ENCODE measurements at regions not wholly inside any gene's neighbourhood (a gene's known extent, or its start where the extent isn't known, plus 50 kb on each side); places are given as distances from the start of the nearest gene placed in this dataset.
"Not testable (repeated sequence)": the region's sequence is repeated elsewhere in the genome, so short reads cannot be mapped to it uniquely, and the experiment has no call there.

DNA sequence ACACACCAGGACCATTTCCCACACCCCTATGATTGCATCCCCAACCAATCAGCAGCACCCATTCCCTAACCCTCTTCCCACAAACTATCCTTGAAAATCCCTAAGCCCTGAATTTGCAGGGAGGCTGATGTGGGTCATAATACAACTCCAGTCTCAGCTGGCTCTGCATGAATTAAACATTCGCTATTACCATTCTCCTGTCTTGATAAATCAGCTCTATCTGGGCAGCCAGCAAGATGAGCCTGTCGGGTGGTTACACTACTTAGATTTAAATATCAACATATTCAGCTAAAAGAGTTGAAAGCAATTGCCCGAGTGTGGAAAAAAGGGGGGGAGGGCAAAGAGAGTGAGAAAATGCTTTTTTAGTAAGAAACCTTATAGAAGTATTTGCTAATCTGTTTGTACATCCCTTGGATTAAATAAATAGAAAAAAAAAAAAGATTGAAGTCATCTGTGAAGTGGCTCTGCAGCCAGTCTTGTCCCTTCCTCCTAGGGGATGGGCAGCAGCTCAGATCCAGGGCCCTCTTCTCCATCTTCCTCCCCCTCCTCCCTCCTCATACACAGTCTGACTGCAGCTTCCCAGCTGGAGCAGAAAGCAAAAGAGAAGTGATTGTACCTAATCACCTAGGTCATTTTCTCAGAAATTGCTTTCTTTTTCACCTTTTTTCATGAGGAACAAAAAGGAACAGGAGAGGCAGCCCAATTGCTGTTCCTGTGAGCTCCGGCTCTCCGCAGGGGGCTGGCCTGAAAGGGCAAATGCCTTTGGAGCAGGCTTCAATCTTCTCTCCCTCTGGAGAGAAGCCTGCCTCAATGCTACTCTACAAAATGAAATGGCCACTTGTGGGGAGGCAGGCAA, 356.6 kb upstream of the SULF2 start:
- no peak for DNase-seq

DNA sequence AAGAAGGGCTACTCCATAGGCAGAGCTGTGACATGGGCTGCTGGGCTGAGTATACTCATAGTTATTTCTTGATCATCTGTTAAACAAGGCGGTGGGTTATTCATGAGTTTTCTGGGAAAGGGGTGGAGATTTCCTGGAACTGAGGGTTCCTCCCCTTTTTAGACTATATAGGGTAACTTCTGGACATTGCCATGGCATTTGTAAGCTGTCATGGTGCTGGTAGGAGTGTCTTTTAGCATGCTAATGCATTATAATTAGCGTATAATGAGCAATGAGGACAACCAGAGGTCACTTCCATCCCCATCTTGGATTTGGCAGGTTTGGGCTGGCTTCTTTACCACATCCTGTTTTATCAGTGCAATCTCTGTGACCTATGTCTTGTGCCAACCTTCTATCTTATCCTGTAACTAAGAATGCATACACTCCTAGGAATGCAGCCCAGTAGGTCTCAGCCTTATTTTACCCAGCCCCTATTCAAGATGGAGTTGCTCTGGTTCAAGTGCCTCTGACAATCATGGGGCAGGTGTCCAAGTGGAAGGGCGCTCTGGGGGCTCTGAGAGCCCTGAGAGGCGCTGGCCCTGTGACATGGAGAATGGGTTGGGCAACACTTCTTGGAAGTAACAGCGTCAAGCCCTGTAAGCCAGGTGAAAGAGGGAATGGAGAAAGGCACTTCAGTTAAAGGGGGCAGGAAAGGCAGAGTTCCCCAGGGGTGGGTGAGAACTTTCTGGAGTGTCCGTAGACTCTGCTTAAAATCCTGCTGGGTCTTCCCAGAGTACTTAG, 354.2 kb upstream of the SULF2 start:
- DNase-seq, result no peak

DNA sequence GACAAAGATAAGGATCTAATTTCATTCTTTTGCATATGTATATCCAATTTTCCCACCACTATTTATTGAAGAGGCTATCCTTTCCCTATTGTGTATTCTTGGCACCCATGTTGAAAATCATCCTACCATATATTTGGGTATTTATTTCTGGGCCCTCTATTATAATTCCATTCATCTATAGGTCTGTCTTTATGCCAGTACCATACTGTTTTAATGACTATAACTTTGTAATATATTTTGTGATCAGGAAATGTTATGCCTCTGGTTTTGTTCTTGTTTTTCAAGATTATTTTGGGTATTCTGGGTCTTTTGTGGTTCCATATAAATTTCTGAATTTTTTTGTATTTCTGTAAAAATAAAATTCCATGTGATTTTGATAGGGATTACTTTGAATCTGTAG, 347.6 kb upstream of the SULF2 start:
- DNase-seq, result no peak

DNA sequence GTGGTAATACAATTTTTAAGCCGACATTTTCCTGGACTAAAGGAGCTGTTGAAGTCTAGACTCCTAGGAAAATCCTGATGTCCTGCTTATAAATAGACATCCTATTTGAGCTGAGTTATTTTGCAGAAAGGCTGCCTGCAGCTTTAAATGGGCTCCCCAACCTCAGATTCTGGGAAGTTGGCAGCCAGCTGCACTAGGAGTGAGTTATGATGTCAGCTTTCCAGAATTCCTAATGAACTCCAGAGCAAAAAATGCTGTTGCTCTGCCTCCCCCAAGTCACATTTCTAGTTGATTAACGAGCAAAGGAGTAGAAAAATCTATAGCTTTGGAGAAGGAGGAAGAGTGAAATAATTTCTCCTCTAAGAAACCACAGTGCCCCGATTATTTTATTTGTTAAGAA, 346.3 kb upstream of the SULF2 start:
- no peak for DNase-seq

DNA sequence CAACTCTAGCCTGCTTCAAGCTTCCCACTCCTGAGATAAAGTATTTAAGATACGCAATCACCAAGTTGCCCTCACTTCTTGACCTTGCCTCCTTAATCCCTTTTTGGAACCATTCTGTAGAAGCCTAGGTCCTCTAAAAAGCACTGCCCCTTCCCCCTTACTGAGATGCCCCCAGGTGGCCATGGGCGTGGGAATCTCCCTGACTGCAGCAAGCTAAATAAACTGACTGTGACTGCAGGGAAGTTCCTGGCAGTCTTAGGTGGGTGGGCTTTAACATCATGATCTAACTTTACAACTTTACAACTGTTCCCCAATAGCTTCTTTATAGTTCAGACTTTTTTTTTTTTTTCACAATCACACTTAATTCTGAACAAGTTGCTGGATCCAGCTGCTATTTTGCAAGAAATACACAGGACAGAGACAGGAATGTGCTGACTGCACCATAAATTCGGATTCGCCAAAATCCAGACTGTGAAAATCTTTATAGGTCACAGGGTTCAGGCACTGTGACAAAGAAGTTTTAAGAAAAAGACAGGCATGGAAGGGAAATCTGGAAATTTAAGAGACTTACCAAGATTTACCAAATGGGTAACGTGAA, 344.2 kb upstream of the SULF2 start:
- DNase-seq, result no peak

DNA sequence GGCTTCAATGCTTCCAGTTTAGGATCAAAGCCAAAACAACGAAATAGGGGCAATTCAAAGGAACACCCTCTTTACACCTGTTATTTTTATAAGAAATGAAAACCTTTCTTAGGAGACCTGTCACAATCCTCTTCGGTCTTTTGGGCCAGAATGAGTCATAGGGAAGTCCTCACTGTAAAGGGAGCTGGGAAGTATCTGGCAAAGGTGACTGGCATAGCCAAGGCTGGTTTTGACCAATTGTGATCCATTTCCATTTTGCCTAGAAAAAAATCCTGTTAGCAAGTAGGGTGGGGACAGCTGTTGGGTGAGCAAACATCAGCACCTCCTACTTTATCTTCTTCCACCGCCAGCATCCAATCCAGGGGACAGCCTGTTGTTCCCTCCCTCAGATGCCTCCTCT, 343.2 kb upstream of the SULF2 start:
- DNase-seq, result no peak

DNA sequence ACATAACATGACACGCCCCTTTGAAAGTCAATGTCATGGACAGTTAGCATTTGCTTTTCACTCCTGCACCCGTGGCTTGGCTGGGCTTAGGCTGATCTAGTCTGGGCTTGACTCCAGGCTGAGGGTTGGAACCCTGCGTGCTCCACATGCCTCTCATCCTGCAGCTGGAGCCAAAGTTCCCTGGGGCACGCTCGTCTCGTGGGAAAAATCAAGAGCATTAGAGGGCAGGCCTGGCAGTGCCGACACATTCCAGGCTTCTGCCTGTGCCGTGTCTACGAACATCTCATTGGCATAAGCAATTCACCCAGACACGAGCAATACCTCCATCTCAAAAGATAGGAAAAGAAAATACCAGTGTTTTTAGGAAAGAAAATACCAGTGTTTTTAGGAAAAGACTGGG, 342.7 kb upstream of the SULF2 start:
- DNase-seq, result not testable (repeated sequence)

DNA sequence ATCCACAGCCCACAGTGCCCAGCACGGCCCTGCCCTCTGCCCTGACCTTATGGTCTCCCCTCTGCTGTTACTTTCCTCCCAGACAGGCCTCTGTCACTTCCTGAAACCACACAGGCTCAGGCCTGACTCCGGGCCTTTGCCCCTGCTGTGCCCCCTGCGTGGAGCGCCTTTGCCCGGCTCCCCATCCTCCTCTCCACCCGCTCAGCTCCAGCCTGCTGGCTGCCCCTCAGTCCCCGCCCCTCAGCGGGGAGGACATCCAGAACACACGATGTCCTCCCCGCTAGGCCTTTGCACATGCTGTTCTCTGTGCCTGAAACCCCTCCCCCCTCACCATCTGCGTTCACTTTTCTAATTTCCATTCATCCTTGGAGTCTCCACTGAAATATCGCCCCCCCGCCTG, 341.9 kb upstream of the SULF2 start:
- DNase-seq, result not testable (repeated sequence)

DNA sequence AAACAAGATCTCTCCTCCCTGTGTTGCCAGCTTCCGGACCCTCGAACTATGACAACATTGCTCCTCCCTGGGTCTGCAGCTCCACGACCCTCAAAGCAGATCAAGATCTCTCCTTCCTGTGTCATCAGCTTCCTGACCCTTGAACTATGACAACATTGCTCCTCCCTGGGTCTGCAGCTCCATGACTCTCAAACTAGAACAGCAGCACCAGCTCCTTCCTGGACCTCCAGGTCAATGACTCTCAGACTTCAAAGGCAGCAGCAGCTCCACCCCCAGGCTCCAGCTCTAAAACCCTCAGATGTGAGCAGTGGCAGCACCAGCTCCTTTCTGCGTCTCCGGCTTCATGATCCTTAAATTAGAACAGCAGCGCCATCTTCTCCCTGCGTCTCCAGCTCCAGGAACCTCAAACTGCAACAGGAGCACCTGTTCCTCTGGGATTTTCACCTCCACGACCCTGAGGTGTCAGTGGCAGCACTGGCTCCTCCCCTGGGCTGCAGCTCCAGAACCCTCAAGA, 341.0 kb upstream of the SULF2 start:
- no peak for DNase-seq

DNA sequence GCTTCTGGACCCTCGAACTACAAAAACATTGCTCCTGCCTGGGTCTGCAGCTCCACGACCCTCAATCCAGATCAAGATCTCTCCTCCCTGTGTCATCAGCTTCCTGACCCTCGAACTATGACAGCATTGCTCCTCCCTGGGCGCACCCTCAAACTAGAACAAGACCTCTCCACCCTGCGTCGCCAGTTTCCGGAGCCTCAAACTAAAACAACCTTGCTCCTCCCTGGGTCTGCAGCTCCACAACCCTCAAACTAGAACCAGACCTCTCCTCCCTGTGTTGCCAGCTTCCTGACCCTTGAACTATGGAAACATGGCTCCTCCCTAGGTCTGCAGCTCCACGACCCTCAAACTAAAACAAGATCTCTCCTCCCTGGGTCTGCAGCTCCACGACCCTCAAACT, 339.7 kb upstream of the SULF2 start:
- DNase-seq, result no peak

DNA sequence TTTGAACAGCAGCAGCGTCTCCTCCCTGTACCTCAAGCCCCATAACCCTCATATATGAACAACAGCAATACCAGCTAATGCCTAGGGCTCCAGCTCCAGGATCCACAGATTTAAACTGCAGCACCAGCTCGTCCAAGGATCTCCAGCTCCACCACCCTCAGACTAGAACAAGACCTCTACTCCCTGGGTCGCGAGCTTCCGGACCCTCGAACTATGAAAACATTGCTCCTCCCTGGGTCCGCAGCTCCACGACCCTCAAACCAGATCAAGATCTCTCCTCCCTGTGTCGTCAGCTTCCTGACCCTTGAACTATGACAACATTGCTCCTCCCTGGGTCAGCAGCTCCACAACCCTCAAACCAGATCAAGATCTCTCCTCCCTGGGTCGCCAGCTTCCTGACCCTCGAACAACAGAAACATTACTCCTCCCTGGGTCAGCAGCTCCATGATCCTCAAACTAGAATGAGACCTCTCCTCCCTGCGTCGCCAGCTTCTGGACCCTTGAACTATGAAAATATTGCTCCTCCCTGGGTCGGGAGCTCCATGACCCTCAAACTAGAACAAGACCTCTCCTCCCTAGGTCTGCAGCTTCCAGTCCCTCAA, 339.0 kb upstream of the SULF2 start:
- DNase-seq, result no peak

DNA sequence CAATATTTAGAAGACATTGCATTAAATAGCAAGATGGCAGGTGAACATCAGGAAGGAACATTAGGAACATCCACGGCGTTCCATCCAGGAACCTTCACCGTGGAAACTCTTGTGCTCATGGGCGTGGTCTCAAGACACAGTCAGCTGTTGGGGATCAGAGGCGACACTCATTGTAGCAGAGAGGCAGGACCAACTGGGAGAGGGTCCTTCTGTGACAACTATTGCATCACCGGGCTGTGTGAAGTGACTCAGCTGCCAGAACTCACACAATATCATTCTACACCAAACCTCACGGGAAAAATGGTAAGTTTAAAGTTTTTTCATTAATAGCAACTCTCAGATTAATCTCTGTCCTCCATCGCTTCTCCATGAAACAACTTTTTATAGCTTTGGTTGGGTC, 334.8 kb upstream of the SULF2 start:
- no peak for DNase-seq

DNA sequence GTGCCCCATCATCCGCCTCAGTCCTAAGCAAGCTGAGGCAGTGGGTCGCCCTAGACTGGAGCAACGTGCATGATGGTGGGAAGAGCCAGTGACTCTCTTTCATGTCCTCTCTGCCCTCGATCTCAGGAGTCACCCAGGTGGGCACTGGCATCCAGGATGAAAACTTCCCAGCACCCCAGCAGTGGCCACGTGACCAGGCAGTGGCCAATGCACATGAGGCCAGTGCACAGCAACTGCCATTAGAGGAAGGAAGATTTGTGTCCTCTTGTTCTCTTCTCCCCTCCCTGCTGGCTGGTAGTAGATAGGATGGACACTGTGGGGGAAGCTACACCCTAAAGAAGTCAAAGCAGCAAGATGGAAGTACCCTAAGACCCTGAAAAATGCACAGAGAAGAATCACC, 334.1 kb upstream of the SULF2 start:
- not testable (repeated sequence) for DNase-seq

DNA sequence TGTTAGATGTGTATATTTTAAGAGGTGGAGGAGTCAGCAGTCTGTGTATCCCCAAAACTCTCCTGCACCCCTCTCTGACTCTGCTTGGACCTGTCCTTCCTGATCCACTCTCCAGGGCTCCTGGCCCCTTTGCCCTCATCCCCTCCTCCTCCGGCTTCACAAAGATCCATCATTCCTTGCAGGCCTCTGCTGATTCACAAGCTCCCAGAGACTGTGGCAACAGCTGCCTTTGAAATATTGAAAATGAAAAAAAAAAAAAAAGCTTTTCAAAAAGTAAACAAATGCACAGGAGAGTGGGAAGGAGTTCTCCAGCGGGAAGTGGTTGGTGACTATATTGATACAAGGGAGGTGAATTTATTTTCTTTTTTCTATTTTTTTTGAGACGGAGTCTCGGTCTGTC, 330.2 kb upstream of the SULF2 start:
- no peak for DNase-seq

DNA sequence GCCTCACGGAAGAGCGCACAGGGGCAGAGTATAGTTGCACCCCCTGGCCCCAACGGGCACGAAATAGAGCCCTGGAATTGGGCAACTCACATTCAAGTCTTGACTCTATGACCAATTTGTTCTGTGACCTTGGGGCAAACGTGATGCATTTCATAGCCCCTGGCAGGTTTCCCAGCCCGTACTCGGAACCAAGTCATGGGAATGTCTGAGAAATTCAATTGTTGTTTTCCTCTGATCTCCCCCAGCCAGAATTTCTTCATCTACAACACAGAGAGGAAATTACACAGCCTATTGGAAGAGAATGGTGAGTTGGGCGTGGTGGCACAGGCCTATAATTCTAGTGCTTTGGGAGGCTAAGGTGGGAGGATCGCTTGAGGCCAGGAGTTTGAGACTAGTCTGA, 322.3 kb upstream of the SULF2 start:
- DNase-seq, result no peak

DNA sequence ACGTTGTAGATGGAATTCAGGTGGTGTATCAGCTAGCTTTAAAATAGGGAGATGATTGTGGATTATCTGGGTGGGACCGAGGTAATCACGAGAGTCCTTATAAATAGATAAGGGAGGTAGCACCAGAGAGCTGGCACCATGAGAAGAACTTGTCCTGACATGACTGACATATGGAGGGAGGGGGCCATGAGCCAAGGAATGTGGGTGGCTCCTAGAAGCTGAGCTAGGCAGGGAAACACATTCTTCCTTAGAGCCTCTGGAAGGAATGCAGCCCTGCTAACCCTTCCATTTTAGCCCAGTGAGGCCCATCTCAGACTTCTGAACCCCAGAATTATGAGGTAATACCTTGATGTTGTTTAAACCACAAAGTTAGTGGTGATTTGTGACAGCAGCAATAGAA, 321.1 kb upstream of the SULF2 start:
- DNase-seq, result no peak

DNA sequence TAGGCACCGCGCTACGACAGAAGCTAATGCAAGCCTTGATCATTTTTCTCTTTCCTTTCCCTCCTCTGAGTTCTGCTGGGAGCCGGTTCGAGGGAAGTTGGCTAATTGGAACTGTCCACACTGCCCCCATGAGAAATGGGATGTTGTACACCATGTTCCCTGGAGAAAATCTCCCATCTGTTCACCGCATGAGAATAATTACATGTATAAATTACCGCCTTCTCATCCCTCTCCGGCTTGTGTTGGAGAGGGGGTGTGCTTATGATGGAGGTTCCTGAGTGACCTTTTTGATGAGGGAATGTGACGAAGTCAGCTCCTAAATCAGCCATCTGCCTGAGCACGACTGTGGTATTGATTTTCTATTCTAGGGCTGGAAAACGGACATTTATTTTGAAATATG, 320.2 kb upstream of the SULF2 start:
- no peak for DNase-seq

DNA sequence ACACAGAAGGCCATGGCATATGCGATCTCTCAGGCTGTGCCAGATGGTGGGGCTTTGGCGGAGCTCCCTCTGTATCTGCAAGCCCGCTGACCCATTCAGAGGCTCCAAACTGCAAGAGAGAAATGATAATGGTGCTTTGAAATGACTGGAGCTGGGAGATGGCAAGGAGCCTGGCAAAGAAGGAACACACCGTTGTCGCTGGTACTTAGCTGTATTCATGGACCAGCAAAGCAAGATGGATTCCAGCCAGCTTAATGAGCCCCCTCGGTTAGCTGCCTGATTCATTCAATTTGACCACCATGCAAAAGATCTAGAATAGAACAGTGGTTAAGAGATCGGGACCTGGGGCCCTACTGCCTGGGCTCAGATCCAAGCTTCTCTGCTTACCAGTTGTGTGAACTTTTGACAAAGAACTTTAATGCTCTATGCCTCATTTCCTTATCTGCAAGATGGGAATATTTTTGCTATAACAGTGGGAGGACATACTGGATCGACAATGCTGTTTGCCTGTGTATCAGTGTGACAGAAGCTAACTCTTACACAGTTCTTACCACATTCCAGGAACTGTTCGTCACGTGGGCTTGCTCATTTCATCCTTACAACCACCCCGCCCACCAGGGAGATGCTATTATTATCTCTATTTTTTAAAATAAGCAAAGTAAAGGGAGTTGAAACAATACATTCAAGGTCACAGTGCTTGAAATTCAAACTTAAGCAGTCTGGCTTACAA, 317.8 kb upstream of the SULF2 start:
- DNase-seq, result no peak

DNA sequence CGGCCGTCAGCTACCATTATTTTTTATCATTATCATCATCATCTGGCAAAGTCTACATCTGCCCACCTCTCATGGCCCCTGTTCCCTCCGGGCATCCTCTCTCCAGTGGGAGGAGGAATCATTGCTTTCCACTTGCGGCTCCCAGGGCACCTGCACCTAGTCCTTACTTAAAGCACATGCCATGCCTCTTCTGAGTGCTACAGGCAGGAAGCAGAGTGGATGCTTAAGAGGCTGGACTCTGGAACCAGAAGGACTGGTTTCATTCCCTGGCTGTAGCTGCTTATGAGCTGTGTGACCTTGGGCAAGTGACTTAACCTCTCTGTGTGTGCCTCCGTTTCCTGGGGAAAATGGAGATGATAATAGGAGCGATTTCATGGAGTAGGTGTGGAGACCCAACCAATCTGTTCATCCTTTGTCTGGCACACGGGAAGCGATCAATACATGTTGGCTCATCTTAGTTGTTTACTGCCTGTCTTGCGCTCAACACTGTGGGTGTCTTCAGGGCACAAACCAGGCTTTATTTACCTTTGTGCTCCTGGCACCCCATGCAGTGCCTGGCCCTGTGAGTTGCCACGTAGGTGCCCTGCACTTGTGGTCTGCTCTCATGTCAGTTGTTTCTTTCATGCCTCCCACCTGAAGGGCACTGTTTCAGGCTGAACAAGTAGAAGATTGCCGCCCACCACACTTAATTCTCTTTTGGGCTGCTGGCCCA, 317.0 kb upstream of the SULF2 start:
- no peak for DNase-seq

DNA sequence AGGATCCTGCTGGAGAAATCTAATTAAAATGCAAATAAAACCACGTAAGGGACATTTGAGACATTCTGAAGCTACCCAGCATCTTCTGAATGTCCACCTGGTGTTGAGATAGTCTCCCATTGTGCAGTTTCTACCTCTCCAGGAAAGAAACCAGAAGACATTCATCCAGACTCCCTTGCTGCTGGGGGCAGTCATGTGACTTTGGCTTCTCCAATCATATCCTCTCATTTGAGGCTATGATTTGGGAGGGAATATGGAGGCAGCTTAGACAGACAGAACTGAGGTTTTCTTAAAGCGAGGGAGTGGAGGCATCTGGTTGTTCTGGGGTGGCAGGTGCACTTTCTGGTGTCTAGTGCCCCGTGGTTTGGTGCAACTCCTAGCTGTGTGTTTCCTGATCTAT, 315.2 kb upstream of the SULF2 start:
- no peak for DNase-seq

DNA sequence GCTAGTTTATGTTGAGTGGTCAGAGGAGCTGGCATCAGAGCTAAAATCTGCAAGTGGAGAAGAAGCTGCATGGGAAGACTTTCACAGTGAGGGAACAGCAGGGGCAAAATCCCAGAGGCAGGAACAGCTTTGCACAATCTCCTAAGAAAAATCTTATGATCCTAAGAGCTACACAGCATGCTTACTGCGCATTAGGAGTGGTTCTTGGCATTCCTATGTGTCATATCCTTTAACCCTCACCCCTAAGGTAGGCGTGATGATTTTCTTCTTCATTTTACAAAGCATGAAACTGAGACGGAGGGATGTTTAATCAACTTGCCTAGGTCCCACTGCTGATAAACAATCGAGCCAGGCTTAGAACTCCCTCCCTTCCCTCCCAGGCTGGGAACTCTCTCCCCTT, 313.6 kb upstream of the SULF2 start:
- DNase-seq, result no peak

DNA sequence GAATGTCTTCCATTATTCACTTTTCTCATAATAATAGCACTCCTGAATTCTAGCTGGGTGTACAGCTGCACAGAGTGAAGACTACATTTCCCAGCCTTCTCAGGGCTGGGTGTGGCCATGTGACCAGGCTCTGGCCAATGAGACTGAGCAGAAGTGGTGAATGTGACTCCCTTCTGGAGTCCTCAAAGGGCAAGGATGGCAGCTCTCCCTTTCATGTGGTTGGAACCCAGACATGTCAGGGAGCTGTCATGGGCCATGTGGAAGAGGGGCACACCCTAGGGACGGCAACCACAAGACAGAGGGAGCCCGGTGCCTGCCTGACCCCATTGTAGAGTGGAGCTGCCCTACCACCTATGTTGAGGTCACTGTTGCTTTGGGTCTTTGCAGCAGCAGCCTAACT, 312.8 kb upstream of the SULF2 start:
- DNase-seq, result no peak

All from AML-193 (cell line).